HG03521 (cell line): ENCODE measurements at regions not wholly inside any gene's neighbourhood (a gene's known extent, or its start where the extent isn't known, plus 50 kb on each side); places are given as distances from the start of the nearest gene placed in this dataset.

Experiments used
- ATAC-seq: cut with Tn5 transposase; IDR thresholded peaks from one replicate; pipeline ENCODE4 v1.9.1; 2021; ENCODE audit warnings: mild to moderate bottlenecking, moderate library complexity; ENCODE audit not compliant: unreplicated experiment

- no peak for ATAC-seq
Measured at GRCh38 chr21:14734833-14735232, 188.7 kb upstream of the SAMSN1 start.

- ATAC-seq, result no peak
Measured at GRCh38 chr21:14734191-14734590, 188.1 kb upstream of the SAMSN1 start.

GRCh38 chr21:14725219-14725618, 179.1 kb upstream of the SAMSN1 start:
- ATAC-seq, result no peak

- ATAC-seq, result no peak
Measured at GRCh38 chr21:14722841-14723483, 176.8 kb upstream of the SAMSN1 start.

- no peak for ATAC-seq
Measured at GRCh38 chr21:14720237-14720636, 174.1 kb upstream of the SAMSN1 start.

GRCh38 chr21:14718951-14719350, 172.8 kb upstream of the SAMSN1 start:
- ATAC-seq, result no peak

GRCh38 chr21:14716761-14717396, 170.8 kb upstream of the SAMSN1 start:
- ATAC-seq, result no peak

GRCh38 chr21:14713109-14713508, 167.0 kb upstream of the SAMSN1 start:
- ATAC-seq, result no peak

GRCh38 chr21:14712121-14712715, 166.1 kb upstream of the SAMSN1 start:
- no peak for ATAC-seq

GRCh38 chr21:14711287-14711686, 165.2 kb upstream of the SAMSN1 start:
- ATAC-seq, result no peak

- ATAC-seq, result no peak
Measured at GRCh38 chr21:14707511-14708020, 161.5 kb upstream of the SAMSN1 start.

- no peak for ATAC-seq
Measured at GRCh38 chr21:14706712-14707510, 160.8 kb upstream of the SAMSN1 start.

- ATAC-seq, result no peak
Measured at GRCh38 chr21:14699433-14700407, 153.6 kb upstream of the SAMSN1 start.

- no peak for ATAC-seq
Measured at GRCh38 chr21:14697769-14698168, 151.7 kb upstream of the SAMSN1 start.

- no peak for ATAC-seq
Measured at GRCh38 chr21:14694817-14695216, 148.7 kb upstream of the SAMSN1 start.

- no peak for ATAC-seq
Measured at GRCh38 chr21:14693997-14694396, 147.9 kb upstream of the SAMSN1 start.

GRCh38 chr21:14691914-14692313, 145.8 kb upstream of the SAMSN1 start:
- ATAC-seq, result no peak

GRCh38 chr21:14690886-14691285, 144.8 kb upstream of the SAMSN1 start:
- ATAC-seq, result no peak

- ATAC-seq, result no peak
Measured at GRCh38 chr21:14688936-14689335, 142.8 kb upstream of the SAMSN1 start.

- ATAC-seq, result peak; percentile 27
Measured at GRCh38 chr21:14688412-14688811, 142.3 kb upstream of the SAMSN1 start.
